Effector memory CD8-positive, alpha-beta T cell (primary cell): ENCODE measurements at regions not wholly inside any gene's neighbourhood (a gene's known extent, or its start where the extent isn't known, plus 50 kb on each side); places are given as distances from the start of the nearest gene placed in this dataset.
A peak's percentile ranks its signal among the peaks of the same experiment; 100 is the strongest.

Experiments
- ATAC-seq: fragments of 150-1000 bp; cut with Tn5 transposase; replicated peaks from 2 replicates; pipeline ENCODE4 v1.10.0; 2021; ENCODE audit warnings: mild to moderate bottlenecking, moderate library complexity
- DNase-seq, 3 experiments: peaks; one replicate each; pipeline ENCODE4 v3.0.0; 2021
- H3K27ac Mint-ChIP-seq, 2 donors: one replicate each; pipeline ENCODE4 v1.8.0; 2022; ENCODE audit warnings: mild to moderate bottlenecking in 2 of 2, mixed read lengths in 2 of 2, moderate library complexity in 2 of 2
- H3K27me3 Mint-ChIP-seq, 2 donors: one replicate each; pipeline ENCODE4 v1.8.0; 2022; ENCODE audit warnings: mixed read lengths in 2 of 2
- H3K36me3 Mint-ChIP-seq: one replicate; pipeline ENCODE4 v1.8.0; 2022; ENCODE audit warnings: mild to moderate bottlenecking, moderate library complexity, mixed read lengths; ENCODE audit not compliant: insufficient read depth
- H3K4me1 Mint-ChIP-seq, 2 donors: one replicate each; pipeline ENCODE4 v1.8.0; 2022; ENCODE audit warnings: low read depth in 2 of 2, mixed read lengths in 2 of 2
- H3K4me3 Mint-ChIP-seq, 2 donors: one replicate each; pipeline ENCODE4 v1.8.0; 2022; ENCODE audit warnings: mild to moderate bottlenecking in 2 of 2, mixed read lengths in 2 of 2, moderate library complexity in 2 of 2
- H3K9me3 Mint-ChIP-seq, 2 donors: one replicate each; pipeline ENCODE4 v1.8.0; 2022; ENCODE audit warnings: mixed read lengths in 2 of 2

DNA sequence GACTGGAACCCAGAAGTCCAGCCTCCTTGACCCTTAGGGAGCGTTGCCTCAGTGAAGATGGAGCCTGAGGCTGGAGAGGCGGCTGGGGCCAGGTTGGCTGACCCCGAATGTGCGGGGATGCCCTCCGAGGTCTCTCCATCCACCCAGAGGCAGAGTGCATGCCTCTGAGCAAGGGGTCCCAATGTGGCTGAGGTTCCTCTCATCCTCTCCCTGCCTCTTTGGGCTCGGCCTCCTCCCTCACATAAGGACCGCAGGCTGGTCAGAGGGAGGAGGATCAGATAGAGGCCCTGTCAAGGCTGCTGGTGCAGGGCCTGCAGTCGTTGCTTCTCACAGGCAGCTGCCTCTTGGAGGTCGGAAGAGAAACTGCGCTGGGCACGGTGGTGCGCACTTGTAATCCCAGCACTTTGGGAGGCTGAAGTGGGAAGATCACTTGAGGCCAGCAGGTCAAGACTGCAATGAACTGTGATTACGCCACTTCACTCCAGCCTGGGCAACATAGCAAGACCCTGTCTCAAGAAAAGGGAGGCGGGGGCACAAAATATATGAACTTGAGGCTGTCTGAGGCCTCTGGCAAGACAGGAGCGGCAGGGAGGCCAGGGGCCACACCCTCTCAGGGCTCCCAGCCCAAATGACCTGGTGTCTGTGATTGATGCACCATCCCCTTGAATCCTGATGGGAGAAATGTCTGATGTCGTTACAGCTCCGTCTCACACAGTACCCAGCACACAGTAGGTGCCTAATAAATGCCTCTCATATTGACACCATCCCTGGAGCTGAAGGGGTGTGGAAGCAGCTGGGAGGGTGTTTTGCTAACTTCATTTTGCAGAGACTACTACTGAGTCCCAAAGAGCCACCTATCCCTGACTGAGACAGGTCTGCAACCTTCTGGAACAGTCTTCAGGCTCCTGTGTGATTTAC lies 220.1 kb upstream of the GSE1 start:
- H3K4me1 Mint-ChIP-seq, result no peaks in the 10 kb centered on the region
- no peak for ATAC-seq
- no peaks in the 10 kb centered on the region for H3K9me3 Mint-ChIP-seq
- H3K27ac Mint-ChIP-seq, result no peak overlapping the region
- H3K27me3 Mint-ChIP-seq, result peaks cover 24 to 30% of the 10 kb centered on the region in 2 donors
- H3K36me3 Mint-ChIP-seq, result no peaks in the 10 kb centered on the region
- no peak overlapping the region for H3K4me3 Mint-ChIP-seq
- no peak for DNase-seq

GRCh38 chr16:85393674-85394451 lies 219.3 kb upstream of the GSE1 start:
- Mint-ChIP-seq H3K27ac (no peak overlapping the region), H3K36me3 (no peaks in the 10 kb centered on the region), H3K9me3 (no peaks in the 10 kb centered on the region), H3K4me3 (no peak overlapping the region), H3K4me1 (no peaks in the 10 kb centered on the region), H3K27me3 (peaks cover 17 to 22% of the 10 kb centered on the region in 2 donors)
- DNase-seq (peak; percentile 60 to 67 (median 64)), ATAC-seq (peak; percentile 84)

DNA sequence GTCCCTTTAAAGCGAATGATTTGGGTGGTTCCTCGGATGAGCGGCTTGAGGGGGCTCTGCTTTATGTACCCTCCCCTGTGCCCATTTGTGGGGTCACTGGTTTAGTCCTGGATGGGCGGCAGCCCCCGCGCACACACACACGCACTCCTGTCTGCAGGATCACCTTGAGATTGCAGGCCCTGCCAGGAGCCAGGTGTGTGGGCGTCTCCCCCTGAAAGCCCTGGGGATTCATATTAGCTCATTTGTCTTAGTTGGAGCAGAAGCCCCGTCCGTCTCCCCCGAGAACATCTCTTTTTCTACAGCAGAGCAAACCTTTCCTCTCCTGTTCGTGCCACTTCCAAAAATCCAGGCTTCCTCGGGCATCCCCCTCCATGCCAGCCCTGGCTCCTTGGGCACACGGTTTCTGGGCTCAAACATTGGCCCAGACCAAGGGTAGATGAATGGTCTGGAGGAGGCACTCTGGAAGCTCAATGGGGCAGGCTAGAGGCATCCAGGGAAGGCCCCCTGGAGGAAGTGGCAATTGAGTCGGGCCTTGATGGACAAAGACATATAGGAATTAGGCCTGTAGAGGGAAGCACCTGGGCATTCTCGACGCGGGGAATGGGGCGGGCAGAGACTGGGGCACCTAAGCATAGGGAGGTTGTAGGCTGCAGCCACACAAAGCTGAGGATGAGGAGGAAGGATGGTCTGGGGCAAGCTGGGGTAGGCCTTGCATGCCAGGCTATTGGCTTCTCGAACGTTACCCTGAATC lies 218.5 kb upstream of the GSE1 start:
- DNase-seq (no peak), ATAC-seq (no peak)
- H3K9me3 Mint-ChIP-seq, result no peaks in the 10 kb centered on the region
- H3K27ac Mint-ChIP-seq, result no peak overlapping the region
- peaks cover 11 to 15% of the 10 kb centered on the region in 2 donors for H3K27me3 Mint-ChIP-seq
- H3K4me3 Mint-ChIP-seq, result no peak overlapping the region
- no peaks in the 10 kb centered on the region for H3K36me3 Mint-ChIP-seq
- H3K4me1 Mint-ChIP-seq, result no peaks in the 10 kb centered on the region

DNA sequence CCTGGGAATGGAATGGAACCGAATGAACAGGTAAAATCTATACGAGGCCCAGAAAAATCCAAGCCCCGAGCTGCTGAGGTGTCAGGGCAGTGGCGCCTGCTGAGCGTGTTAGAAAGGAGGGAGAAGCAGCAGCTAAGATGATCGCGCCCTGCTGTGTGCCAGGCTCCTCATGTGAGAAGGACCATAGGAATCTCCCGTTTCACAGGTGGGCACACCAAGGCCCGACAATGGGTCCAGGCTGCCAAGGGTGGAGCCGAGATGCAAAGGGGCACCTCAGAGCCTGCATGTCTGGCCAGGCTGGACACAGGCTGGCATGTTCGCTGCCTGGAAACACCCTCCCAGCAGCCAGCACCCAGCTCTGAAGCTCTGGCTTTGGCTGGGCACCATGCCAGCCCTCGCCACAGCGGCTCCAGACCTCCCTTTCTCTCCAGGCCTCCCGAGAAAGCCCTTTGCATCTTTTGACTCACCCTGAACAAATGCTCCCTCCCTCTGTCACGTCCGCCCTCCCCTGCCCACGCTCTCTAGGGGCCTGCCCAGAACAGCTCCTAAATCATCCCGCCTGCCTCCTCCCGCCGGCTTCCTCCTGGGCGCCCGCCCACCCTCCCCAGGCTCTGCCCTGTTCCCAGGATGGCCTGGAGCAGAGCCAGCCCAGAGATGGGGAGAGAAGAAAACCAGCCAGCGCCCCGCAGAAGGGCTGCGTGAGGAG lies 217.8 kb upstream of the GSE1 start:
- DNase-seq, result no peak
- no peaks in the 10 kb centered on the region for H3K4me1 Mint-ChIP-seq
- H3K9me3 Mint-ChIP-seq, result no peaks in the 10 kb centered on the region
- H3K27ac Mint-ChIP-seq, result no peak overlapping the region
- ATAC-seq, result no peak
- peaks cover 9 to 12% of the 10 kb centered on the region in 2 donors for H3K27me3 Mint-ChIP-seq
- H3K36me3 Mint-ChIP-seq, result no peaks in the 10 kb centered on the region
- no peak overlapping the region for H3K4me3 Mint-ChIP-seq

GRCh38 chr16:85395913-85396878 lies 216.9 kb upstream of the GSE1 start:
- Mint-ChIP-seq H3K27ac (no peak overlapping the region), H3K4me1 (no peaks in the 10 kb centered on the region), H3K27me3 (peaks cover 9 to 12% of the 10 kb centered on the region in 2 donors), H3K36me3 (no peaks in the 10 kb centered on the region), H3K4me3 (no peak overlapping the region), H3K9me3 (no peaks in the 10 kb centered on the region)
- ATAC-seq (no peak), DNase-seq (no peak)

GRCh38 chr16:85396879-85397871 lies 215.9 kb upstream of the GSE1 start:
- H3K4me3 Mint-ChIP-seq, result no peak overlapping the region
- no peaks in the 10 kb centered on the region for H3K36me3 Mint-ChIP-seq
- H3K4me1 Mint-ChIP-seq, result no peaks in the 10 kb centered on the region
- H3K27ac Mint-ChIP-seq, result no peak overlapping the region
- H3K27me3 Mint-ChIP-seq, result peaks cover 0 to 3% of the 10 kb centered on the region in 2 donors
- H3K9me3 Mint-ChIP-seq, result no peaks in the 10 kb centered on the region
- no peak for DNase-seq
- ATAC-seq, result no peak

GRCh38 chr16:85398050-85398451 lies 215.1 kb upstream of the GSE1 start:
- Mint-ChIP-seq H3K4me1 (no peaks in the 10 kb centered on the region), H3K27ac (no peak overlapping the region), H3K9me3 (no peaks in the 10 kb centered on the region), H3K27me3 (no peaks in the 10 kb centered on the region), H3K36me3 (no peaks in the 10 kb centered on the region), H3K4me3 (no peak overlapping the region)
- ATAC-seq, result no peak
- no peak for DNase-seq

GRCh38 chr16:85398688-85399582 lies 214.2 kb upstream of the GSE1 start:
- Mint-ChIP-seq H3K9me3 (no peaks in the 10 kb centered on the region), H3K27me3 (no peaks in the 10 kb centered on the region), H3K4me3 (no peak overlapping the region), H3K36me3 (no peaks in the 10 kb centered on the region), H3K4me1 (no peaks in the 10 kb centered on the region), H3K27ac (no peak overlapping the region)
- ATAC-seq (no peak), DNase-seq (no peak)

GRCh38 chr16:85399583-85400284 lies 213.4 kb upstream of the GSE1 start:
- no peaks in the 10 kb centered on the region for H3K4me1 Mint-ChIP-seq
- H3K27me3 Mint-ChIP-seq, result no peaks in the 10 kb centered on the region
- H3K36me3 Mint-ChIP-seq, result no peaks in the 10 kb centered on the region
- DNase-seq (no peak), ATAC-seq (no peak)
- H3K9me3 Mint-ChIP-seq, result no peaks in the 10 kb centered on the region
- no peak overlapping the region for H3K4me3 Mint-ChIP-seq
- H3K27ac Mint-ChIP-seq, result no peak overlapping the region
